Fibroblast of lung (primary cell): ENCODE measurements at regions not wholly inside any gene's neighbourhood (a gene's known extent, or its start where the extent isn't known, plus 50 kb on each side); places are given as distances from the start of the nearest gene placed in this dataset.

Experiments
- DNase-seq, 2 donors: peaks; one replicate each; pipeline versions ENCODE4 v3.0.0 to v3.0.0-alpha.2; 2010; ENCODE audit warnings: low read depth in 2 of 2
- H2AFZ ChIP-seq: 2 replicates; pipeline ENCODE4 v1.5.1; 2012; ENCODE audit warnings: low read length, control low read depth, inconsistent platforms
- H3K27ac ChIP-seq: 2 replicates; pipeline ENCODE4 v1.5.1; 2011; ENCODE audit warnings: low read length, control low read depth; ENCODE audit not compliant: insufficient read depth
- H3K27me3 ChIP-seq: 2 replicates; pipeline ENCODE4 v1.5.1; 2011; ENCODE audit warnings: mild to moderate bottlenecking, low read length; ENCODE audit not compliant: control insufficient read depth, insufficient read depth
- H3K36me3 ChIP-seq: 2 replicates; pipeline ENCODE4 v1.5.1; 2011; ENCODE audit warnings: low read length; ENCODE audit not compliant: control insufficient read depth, insufficient read depth
- H3K4me1 ChIP-seq: 2 replicates; pipeline ENCODE4 v1.5.1; 2011; ENCODE audit warnings: low read length; ENCODE audit not compliant: control insufficient read depth, insufficient read depth; ENCODE audit errors: extremely low read depth
- H3K4me2 ChIP-seq: 2 replicates; pipeline ENCODE4 v1.5.1; 2011; ENCODE audit warnings: low read length, control low read depth; ENCODE audit not compliant: insufficient read depth; ENCODE audit errors: extremely low read depth
- H3K4me3 ChIP-seq, 4 experiments: fragments of 200-600 bp in 1 of 4; sonication (generic) in 1 of 4; replicated peaks in 1 of 4; 2 replicates each; pipeline ENCODE4 v1.5.1; 2011 to 2016; ENCODE audit warnings: low read length in 4 of 4, low read depth in 3 of 4, mild to moderate bottlenecking in 3 of 4, control low read depth in 2 of 4, inconsistent platforms in 1 of 4, mixed read lengths in 1 of 4; ENCODE audit not compliant: insufficient read depth in 1 of 4; ENCODE audit errors: control extremely low read depth in 1 of 4
- H3K79me2 ChIP-seq: 2 replicates; pipeline ENCODE4 v1.5.1; 2012; ENCODE audit warnings: mild to moderate bottlenecking, low read length, inconsistent platforms; ENCODE audit not compliant: control insufficient read depth, insufficient read depth
- H3K9ac ChIP-seq: 2 replicates; pipeline ENCODE4 v1.5.1; 2011; ENCODE audit warnings: mild to moderate bottlenecking, low read length, control low read depth; ENCODE audit not compliant: insufficient read depth
- H3K9me3 ChIP-seq: 2 replicates; pipeline ENCODE4 v1.5.1; 2012; ENCODE audit warnings: low read depth, low read length; ENCODE audit not compliant: control insufficient read depth, insufficient read depth
- H4K20me1 ChIP-seq: 2 replicates; pipeline ENCODE4 v1.5.1; 2011; ENCODE audit warnings: low read length; ENCODE audit not compliant: control insufficient read depth, insufficient read depth; ENCODE audit errors: extremely low read depth
- EZH2 ChIP-seq: IDR thresholded peaks from 2 replicates; pipeline ENCODE4 v1.5.1; 2012; ENCODE audit warnings: low read length, control low read depth, mild to moderate bottlenecking; ENCODE audit errors: missing control alignments
- TF ChIP-seq, protein P1 (sequence below), 2 donors: IDR thresholded peaks in 1 of 2; conservative IDR thresholded peaks in 1 of 2; 1 replicate in 1 of 2; 2 replicates in 1 of 2; pipeline ENCODE4 v1.5.1; 2011 to 2012; ENCODE audit warnings: low read length in 2 of 2, control low read depth in 1 of 2, inconsistent platforms in 1 of 2, low read depth in 1 of 2, mild to moderate bottlenecking in 1 of 2

DNA sequence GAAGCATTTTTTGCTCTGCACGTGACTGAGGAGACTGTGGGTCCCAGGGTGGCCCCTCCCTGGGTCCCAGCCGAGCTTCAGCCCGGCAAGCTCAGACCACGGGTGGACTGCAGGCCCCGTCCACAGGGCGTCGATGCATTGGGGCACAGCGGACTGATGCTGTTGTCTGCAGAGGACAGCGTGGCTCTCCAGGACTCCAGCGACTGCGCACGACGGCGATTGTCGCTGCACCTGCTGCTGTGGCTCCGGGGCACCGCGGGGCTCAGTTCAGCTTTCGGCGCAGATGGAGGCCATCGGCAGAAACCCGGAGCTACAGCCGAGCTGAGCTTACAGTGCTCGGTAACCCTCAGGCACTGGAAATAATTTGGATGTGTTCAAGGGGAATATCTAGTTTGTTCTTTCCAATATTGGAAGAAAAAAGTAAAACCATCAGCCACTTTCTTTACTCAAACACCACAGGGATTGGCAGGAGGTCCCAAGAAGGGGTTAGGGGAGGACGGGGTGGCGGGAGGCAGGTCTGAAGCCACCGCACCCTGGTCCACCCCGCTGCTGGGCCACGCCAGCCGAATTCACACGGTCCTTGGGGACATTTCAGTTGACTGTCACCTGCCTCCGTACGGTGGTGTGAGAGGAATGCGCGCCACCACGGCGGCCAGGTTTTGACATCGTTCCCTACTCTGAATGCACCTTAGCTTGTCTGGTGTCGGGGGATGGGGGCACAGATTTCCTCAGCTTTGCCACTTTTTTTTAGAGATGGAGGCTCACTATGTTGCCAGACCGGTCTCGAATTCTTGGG lies 88.7 kb upstream of the RPH3AL start:
- no peak overlapping the region for H3K27ac ChIP-seq
- no peaks in the 10 kb centered on the region for H3K4me1 ChIP-seq
- no peaks in the 10 kb centered on the region for H3K27me3 ChIP-seq
- H3K79me2 ChIP-seq, result no peaks in the 10 kb centered on the region
- H3K4me3 ChIP-seq, result no peak overlapping the region
- DNase-seq, result no peak
- H3K9ac ChIP-seq, result no peak overlapping the region
- H3K9me3 ChIP-seq, result no peaks in the 10 kb centered on the region
- TF ChIP-seq, protein P1, sequence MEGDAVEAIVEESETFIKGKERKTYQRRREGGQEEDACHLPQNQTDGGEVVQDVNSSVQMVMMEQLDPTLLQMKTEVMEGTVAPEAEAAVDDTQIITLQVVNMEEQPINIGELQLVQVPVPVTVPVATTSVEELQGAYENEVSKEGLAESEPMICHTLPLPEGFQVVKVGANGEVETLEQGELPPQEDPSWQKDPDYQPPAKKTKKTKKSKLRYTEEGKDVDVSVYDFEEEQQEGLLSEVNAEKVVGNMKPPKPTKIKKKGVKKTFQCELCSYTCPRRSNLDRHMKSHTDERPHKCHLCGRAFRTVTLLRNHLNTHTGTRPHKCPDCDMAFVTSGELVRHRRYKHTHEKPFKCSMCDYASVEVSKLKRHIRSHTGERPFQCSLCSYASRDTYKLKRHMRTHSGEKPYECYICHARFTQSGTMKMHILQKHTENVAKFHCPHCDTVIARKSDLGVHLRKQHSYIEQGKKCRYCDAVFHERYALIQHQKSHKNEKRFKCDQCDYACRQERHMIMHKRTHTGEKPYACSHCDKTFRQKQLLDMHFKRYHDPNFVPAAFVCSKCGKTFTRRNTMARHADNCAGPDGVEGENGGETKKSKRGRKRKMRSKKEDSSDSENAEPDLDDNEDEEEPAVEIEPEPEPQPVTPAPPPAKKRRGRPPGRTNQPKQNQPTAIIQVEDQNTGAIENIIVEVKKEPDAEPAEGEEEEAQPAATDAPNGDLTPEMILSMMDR (conservative IDR thresholded peaks at IDR 0.05 in 1 of 2, IDR thresholded peaks at IDR 0.05 in 1 of 2; ENCODE audit: low read depth in 1 of 2, low read length in 2 of 2), result no peak
- TF ChIP-seq EZH2, result no peak
- H2AFZ ChIP-seq, result no peak overlapping the region
- H3K36me3 ChIP-seq, result peaks cover 3% of the 10 kb centered on the region
- H4K20me1 ChIP-seq, result no peaks in the 10 kb centered on the region
- H3K4me2 ChIP-seq, result no peak overlapping the region

DNA sequence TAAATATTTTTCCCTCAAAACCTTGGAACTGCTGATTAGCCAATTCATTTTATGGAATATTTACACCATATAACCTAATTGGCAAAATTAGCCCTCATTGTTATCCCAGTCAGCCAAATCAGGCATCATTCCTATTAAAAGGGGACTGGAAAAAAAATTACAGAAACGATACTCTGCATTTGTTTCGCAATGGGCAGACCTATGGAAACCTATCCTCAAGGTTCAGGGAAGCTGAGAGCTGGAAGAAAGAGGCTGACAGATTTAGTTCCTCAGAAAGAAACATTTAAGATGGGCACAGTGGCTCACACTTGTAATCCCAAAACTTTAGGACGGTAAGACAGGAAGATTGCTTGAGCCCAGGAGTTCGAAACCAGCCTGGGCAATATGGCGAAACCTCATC lies 85.6 kb upstream of the RPH3AL start:
- H3K79me2 ChIP-seq, result no peaks in the 10 kb centered on the region
- H3K9me3 ChIP-seq, result no peaks in the 10 kb centered on the region
- TF ChIP-seq, protein P1 (conservative IDR thresholded peaks at IDR 0.05 in 1 of 2, IDR thresholded peaks at IDR 0.05 in 1 of 2; ENCODE audit: low read depth in 1 of 2, low read length in 2 of 2), result no peak
- H3K4me2 ChIP-seq, result no peak overlapping the region
- no peak overlapping the region for H3K27ac ChIP-seq
- no peaks in the 10 kb centered on the region for H3K4me1 ChIP-seq
- H4K20me1 ChIP-seq, result no peaks in the 10 kb centered on the region
- DNase-seq, result no peak
- no peak overlapping the region for H3K9ac ChIP-seq
- H3K36me3 ChIP-seq, result peaks cover under 1% of the 10 kb centered on the region
- H2AFZ ChIP-seq, result no peak overlapping the region
- no peaks in the 10 kb centered on the region for H3K27me3 ChIP-seq
- no peak overlapping the region for H3K4me3 ChIP-seq

DNA sequence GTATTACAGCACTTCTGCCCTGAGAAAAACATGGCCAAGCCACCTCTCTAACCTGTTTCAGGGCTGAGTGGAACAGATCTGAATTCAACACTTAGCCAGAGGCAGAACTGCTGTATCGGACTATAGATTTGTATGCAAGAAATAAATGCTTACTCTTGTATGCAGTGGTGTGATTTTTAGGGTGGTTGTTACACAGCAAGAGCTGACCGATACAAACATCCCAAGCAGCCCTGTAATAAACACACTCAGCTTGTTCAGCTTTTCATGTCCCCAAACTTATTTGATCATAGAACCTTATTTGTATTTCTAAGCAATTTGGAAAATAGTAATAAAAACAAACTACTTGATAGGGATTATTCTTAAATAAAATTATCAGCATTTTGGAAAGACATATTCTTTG lies 84.9 kb upstream of the RPH3AL start:
- H3K4me2 ChIP-seq, result no peak overlapping the region
- H3K27ac ChIP-seq, result no peak overlapping the region
- no peak overlapping the region for H3K4me3 ChIP-seq
- H4K20me1 ChIP-seq, result no peaks in the 10 kb centered on the region
- H3K36me3 ChIP-seq, result no peaks in the 10 kb centered on the region
- H3K79me2 ChIP-seq, result no peaks in the 10 kb centered on the region
- no peak for TF ChIP-seq EZH2
- TF ChIP-seq, protein P1 (conservative IDR thresholded peaks at IDR 0.05 in 1 of 2, IDR thresholded peaks at IDR 0.05 in 1 of 2; ENCODE audit: low read depth in 1 of 2, low read length in 2 of 2), result no peak
- no peak for DNase-seq
- H2AFZ ChIP-seq, result no peak overlapping the region
- H3K9me3 ChIP-seq, result no peaks in the 10 kb centered on the region
- no peak overlapping the region for H3K9ac ChIP-seq
- H3K4me1 ChIP-seq, result no peaks in the 10 kb centered on the region
- no peaks in the 10 kb centered on the region for H3K27me3 ChIP-seq
